IMR-90 (cell line): ENCODE measurements at regions not wholly inside any gene's neighbourhood (a gene's known extent, or its start where the extent isn't known, plus 50 kb on each side); places are given as distances from the start of the nearest gene placed in this dataset.

ENCODE experiments used
- ATAC-seq: fragments of 200-7000 bp; cut with Tn5 transposase; 2 replicates; pipeline ENCODE4 v1.9.1; 2020; ENCODE audit warnings: low read depth, mild to moderate bottlenecking, moderate library complexity
- BruUV-seq: library from RNA; stranded (reverse); fragments of 400-500 nt; replicated peaks from 2 replicates; lab custom pipeline; 2021; lab: Mats Ljungman, UMichigan
- CTCF ChIA-PET: fragments of 300-600 bp; formaldehyde crosslinking; extraction: SDS; loops from one replicate; lab custom pipeline; 2021; ENCODE audit warnings: antibody characterized with exemption; lab: Yijun Ruan, JAX
- POLR2A ChIA-PET: fragments of 300-600 bp; sonication (Branson Sonifier 250); formaldehyde crosslinking; loops from one replicate; lab custom pipeline; 2022; ENCODE audit warnings: antibody characterized with exemption; ENCODE audit not compliant: unreplicated experiment; lab: Charles Lee
- DNase-seq: peaks from one replicate; pipeline ENCODE4 v3.0.0; 2013
- H2AFZ ChIP-seq: replicated peaks from 2 replicates; pipeline ENCODE3; 2013; ENCODE audit warnings: low read length, mild to moderate bottlenecking; ENCODE audit not compliant: poor library complexity
- H2AK5ac ChIP-seq: 2 replicates; pipeline ENCODE4 v1.6.1; 2013; ENCODE audit warnings: low read depth, low read length, inconsistent platforms
- H2AK9ac ChIP-seq: replicated peaks from 2 replicates; pipeline ENCODE3; 2013; ENCODE audit warnings: mild to moderate bottlenecking, low read depth, low read length, moderate library complexity; ENCODE audit not compliant: poor library complexity
- H2BK120ac ChIP-seq: 2 replicates; pipeline ENCODE4 v1.6.1; 2013; ENCODE audit warnings: low read depth, low read length, inconsistent platforms
- H2BK15ac ChIP-seq: 3 replicates; pipeline ENCODE4 v1.6.1; 2013; ENCODE audit warnings: low read depth, low read length, inconsistent platforms
- H2BK20ac ChIP-seq: 2 replicates; pipeline ENCODE4 v1.6.1; 2013; ENCODE audit warnings: low read depth, mild to moderate bottlenecking, inconsistent platforms, low read length, moderate library complexity
- H2BK5ac ChIP-seq: 2 replicates; pipeline ENCODE4 v1.6.1; 2013; ENCODE audit warnings: mild to moderate bottlenecking, low read depth, low read length, inconsistent platforms; ENCODE audit not compliant: poor library complexity, severe bottlenecking
- H3K14ac ChIP-seq: replicated peaks from 2 replicates; pipeline ENCODE4 v1.6.1; 2013; ENCODE audit warnings: low read depth, low read length, inconsistent platforms
- H3K18ac ChIP-seq: 2 replicates; pipeline ENCODE4 v1.6.1; 2013; ENCODE audit warnings: low read depth, low read length, control low read depth
- H3K23ac ChIP-seq: 2 replicates; pipeline ENCODE4 v1.6.1; 2013; ENCODE audit warnings: low read depth, low read length, inconsistent platforms
- H3K27ac ChIP-seq: 2 replicates; pipeline ENCODE4 v1.5.1; 2013; ENCODE audit warnings: mild to moderate bottlenecking, control low read depth, low read length; ENCODE audit not compliant: insufficient read depth
- H3K27me3 ChIP-seq: 2 replicates; pipeline ENCODE4 v1.6.1; 2013; ENCODE audit warnings: low read length; ENCODE audit not compliant: control insufficient read depth, insufficient read depth
- H3K36me3 ChIP-seq: 2 replicates; pipeline ENCODE4 v1.6.1; 2013; ENCODE audit warnings: low read length, mixed read lengths; ENCODE audit not compliant: control insufficient read depth, insufficient read depth
- H3K4ac ChIP-seq: 2 replicates; pipeline ENCODE4 v1.6.1; 2013; ENCODE audit warnings: low read depth, low read length, inconsistent platforms
- H3K4me1 ChIP-seq: 2 replicates; pipeline ENCODE4 v1.6.1; 2013; ENCODE audit warnings: low read length, mixed read lengths; ENCODE audit not compliant: control insufficient read depth, insufficient read depth
- H3K4me2 ChIP-seq: 2 replicates; pipeline ENCODE4 v1.6.1; 2013; ENCODE audit warnings: low read depth, mild to moderate bottlenecking, control low read depth, low read length, moderate library complexity
- H3K4me3 ChIP-seq: 2 replicates; pipeline ENCODE4 v1.5.1; 2013; ENCODE audit warnings: low read depth, mild to moderate bottlenecking, control low read depth, low read length, moderate library complexity; ENCODE audit not compliant: insufficient read depth
- H3K56ac ChIP-seq: 2 replicates; pipeline ENCODE4 v1.6.1; 2013; ENCODE audit warnings: low read length, inconsistent platforms; ENCODE audit not compliant: insufficient read depth; ENCODE audit errors: extremely low read depth
- H3K79me1 ChIP-seq, 2 experiments: 2 replicates each; pipeline ENCODE4 v1.6.1; 2013; ENCODE audit warnings: low read length in 2 of 2, inconsistent platforms in 1 of 2, low read depth in 1 of 2
- H3K9ac ChIP-seq: 2 replicates; pipeline ENCODE4 v1.6.1; 2013; ENCODE audit warnings: low read depth, low read length, control low read depth
- H3K9me1 ChIP-seq: 2 replicates; pipeline ENCODE4 v1.6.1; 2013; ENCODE audit warnings: low read length, inconsistent platforms; ENCODE audit not compliant: insufficient read depth
- H3K9me3 ChIP-seq: 2 replicates; pipeline ENCODE4 v1.6.1; 2013; ENCODE audit warnings: low read length; ENCODE audit not compliant: control insufficient read depth, insufficient read depth
- H4K20me1 ChIP-seq: 2 replicates; pipeline ENCODE4 v1.6.1; 2013; ENCODE audit warnings: low read length, inconsistent platforms; ENCODE audit not compliant: insufficient read depth
- H4K5ac ChIP-seq: 2 replicates; pipeline ENCODE4 v1.6.1; 2013; ENCODE audit warnings: mild to moderate bottlenecking, low read depth, low read length, control low read depth
- H4K8ac ChIP-seq, 2 experiments: 2 replicates each; pipeline ENCODE4 v1.6.1; 2013; ENCODE audit warnings: low read depth in 2 of 2, low read length in 2 of 2, control low read depth in 1 of 2, inconsistent platforms in 1 of 2
- H4K91ac ChIP-seq: 2 replicates; pipeline ENCODE4 v1.6.1; 2013; ENCODE audit warnings: low read depth, low read length, inconsistent platforms; ENCODE audit not compliant: insufficient read depth
- CHD1 ChIP-seq: IDR thresholded peaks from 2 replicates; pipeline ENCODE4 v1.6.1; 2012; ENCODE audit warnings: low read depth, low read length, improper control_type of control experiment
- NFE2L2 ChIP-seq: fragments of 150-350 bp; IDR thresholded peaks from 2 replicates; pipeline ENCODE4 v1.6.1; 2016; ENCODE audit warnings: low read depth, mild to moderate bottlenecking, low read length
- RCOR1 ChIP-seq: IDR thresholded peaks from 2 replicates; pipeline ENCODE4 v1.6.1; 2012; ENCODE audit warnings: mild to moderate bottlenecking, low read length, improper control_type of control experiment; ENCODE audit not compliant: insufficient replicate concordance
- SMC3 ChIP-seq: fragments of 150-350 bp; IDR thresholded peaks from 2 replicates; pipeline ENCODE4 v1.6.1; 2016; ENCODE audit warnings: low read depth, mild to moderate bottlenecking, antibody characterized with exemption, low read length, moderate library complexity
- WGBS, 2 experiments: methylation state at CpG; one replicate each; pipeline versions ENCODE4 v1.1.5 to v1.1.7; 2013; ENCODE audit warnings: missing lambda C conversion rate in 2 of 2; ENCODE audit not compliant: insufficient read length in 1 of 2; ENCODE audit errors: extremely low coverage in 2 of 2; 5-methylcytosine and 5-hydroxymethylcytosine counted together
- dilution Hi-C: fragments of 300-500 bp; cut with HindIII; formaldehyde crosslinking; loops from one replicate; pipeline ENCODE4 v1.14.3; 2018; ENCODE audit warnings: low sequenced_read_pairs; ENCODE audit not compliant: unreplicated experiment
- in situ Hi-C: fragments of 300-500 bp; cut with MboI; formaldehyde crosslinking; loops from 3 replicates; pipeline ENCODE4 v1.14.3; 2019; ENCODE audit warnings: low sequenced_read_pairs, inconsistent platforms, mixed read lengths
- intact Hi-C: fragments of 100-400 bp; cut with micrococcal nuclease; formaldehyde crosslinking; loops from 2 replicates; pipeline ENCODE4 v1.10.0; 2022
- TF ChIP-seq, protein P1 (sequence below): fragments of 150-350 bp; IDR thresholded peaks from 2 replicates; pipeline ENCODE4 v1.6.1; 2017; ENCODE audit warnings: mild to moderate bottlenecking, antibody characterized with exemption, low read length, low read depth

DNA sequence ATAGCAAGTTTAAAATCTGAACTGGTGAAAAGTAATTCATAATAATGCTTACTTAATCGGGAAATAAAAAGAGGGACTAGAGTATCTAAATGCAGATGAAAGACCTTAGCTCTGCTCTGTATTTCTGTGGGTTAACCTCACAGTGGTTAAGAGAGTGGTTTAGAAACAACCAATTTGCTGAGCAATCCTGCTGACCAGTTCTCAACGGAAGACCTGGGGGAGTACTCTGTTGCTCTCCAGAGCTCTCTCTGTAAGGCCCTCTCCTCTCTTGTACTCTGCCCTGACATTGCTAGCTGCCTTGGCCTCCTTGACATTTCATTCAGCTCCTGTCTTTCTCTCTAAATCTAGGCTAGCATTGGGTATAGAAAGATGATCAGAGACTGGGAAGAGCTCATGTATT lies 1186.6 kb upstream of the SEMA6A start:
- Histone ChIP-seq H3K4me1 (no peaks in the 10 kb centered on the region), H3K9me3 (no peaks in the 10 kb centered on the region), H4K8ac (no peak overlapping the region), H3K27me3 (no peaks in the 10 kb centered on the region), H3K4ac (no peak overlapping the region), H3K9ac (no peak overlapping the region), H3K27ac (no peak overlapping the region), H2AK9ac (no peak overlapping the region), H3K23ac (no peak overlapping the region), H3K9me1 (no peaks in the 10 kb centered on the region), H3K4me3 (no peak overlapping the region), H2BK5ac (no peak overlapping the region), H3K18ac (no peak overlapping the region), H3K79me1 (no peaks in the 10 kb centered on the region), H2BK20ac (0 out of 2 replicates have a peak overlapping the region, but pooled peaks have one; percentile 5), H2BK15ac (no peak overlapping the region), H4K5ac (no peak overlapping the region), H3K36me3 (no peaks in the 10 kb centered on the region), H4K20me1 (no peaks in the 10 kb centered on the region), H4K91ac (no peak overlapping the region; the same call in 1 of the 2 replicates), H3K14ac (no peak overlapping the region), H2BK120ac (no peak overlapping the region), H2AK5ac (no peak overlapping the region), H3K56ac (no peak overlapping the region), H2AFZ (peak overlapping the region; percentile 26), H3K4me2 (no peak overlapping the region)
- WGBS, 2 experiments = no CpG with 5 or more reads among the region's 2 CpGs
- ChIA-PET CTCF (interaction anchor here (0.5 to 0.6 kb wide), 2 partner anchors 27 to 764 kb away, joined by 3 read pairs; no protein-coding TSS in a partner anchor), POLR2A (no interaction called here)
- intact Hi-C loops (no loop called here), in situ Hi-C loops (no loop called here), dilution Hi-C loops (no loop called here)
- no TSS peak for BruUV-seq
- DNase-seq (no peak), ATAC-seq (no peak)
- TF ChIP-seq, protein P1, sequence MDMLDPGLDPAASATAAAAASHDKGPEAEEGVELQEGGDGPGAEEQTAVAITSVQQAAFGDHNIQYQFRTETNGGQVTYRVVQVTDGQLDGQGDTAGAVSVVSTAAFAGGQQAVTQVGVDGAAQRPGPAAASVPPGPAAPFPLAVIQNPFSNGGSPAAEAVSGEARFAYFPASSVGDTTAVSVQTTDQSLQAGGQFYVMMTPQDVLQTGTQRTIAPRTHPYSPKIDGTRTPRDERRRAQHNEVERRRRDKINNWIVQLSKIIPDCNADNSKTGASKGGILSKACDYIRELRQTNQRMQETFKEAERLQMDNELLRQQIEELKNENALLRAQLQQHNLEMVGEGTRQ = no peak
- TF ChIP-seq NFE2L2 (no peak), RCOR1 (no peak), SMC3 (no peak), CHD1 (no peak)
